ENCODE measurements at regions not wholly inside any gene's neighbourhood (a gene's known extent, or its start where the extent isn't known, plus 50 kb on each side); places are given as distances from the start of the nearest gene placed in this dataset.

DNA sequence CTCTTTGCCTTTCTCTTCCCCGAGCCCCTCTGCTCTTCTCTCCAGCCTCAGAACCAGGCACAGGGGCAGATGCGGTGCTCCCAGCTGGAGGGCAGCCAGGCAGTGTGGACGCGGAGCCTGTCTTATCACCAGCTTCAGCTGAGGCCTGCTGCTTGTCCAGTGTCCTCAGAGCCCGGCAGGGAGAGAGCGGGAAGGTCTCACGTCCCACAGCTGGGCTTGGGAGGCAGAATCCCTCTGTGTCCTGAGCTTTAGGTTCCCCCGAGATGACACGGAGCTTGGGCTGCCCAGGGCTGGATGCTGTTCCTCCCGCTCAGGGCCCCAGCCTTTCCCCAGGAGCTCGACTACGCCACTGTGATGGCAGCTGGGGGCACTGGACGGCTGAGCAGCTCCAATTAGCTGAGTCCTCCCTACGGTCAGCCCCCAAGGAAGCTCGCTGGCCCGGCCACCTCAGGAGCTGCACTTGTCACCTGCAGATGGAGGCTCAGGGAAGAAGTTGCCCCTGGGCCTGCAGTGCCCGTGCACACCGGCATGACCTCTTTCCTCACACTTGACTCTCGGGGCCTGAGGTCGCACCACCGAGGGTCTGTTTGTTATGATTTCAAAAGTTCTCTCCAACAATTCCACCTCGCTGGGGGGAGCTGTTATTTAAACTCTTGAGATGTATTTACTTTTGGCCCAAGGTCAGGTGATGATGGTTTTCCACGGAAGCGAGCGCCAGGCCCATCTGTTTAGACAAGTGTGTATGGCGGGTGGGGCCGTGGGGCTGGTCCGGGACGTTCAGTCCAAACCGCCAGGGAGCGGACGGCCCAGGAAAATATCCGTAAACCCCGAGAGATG lies 127.3 kb downstream of the SIK1 start:
- no peaks in the 10 kb centered on the region for H3K4me1 ChIP-seq
- H3K27me3 ChIP-seq: no peaks in the 10 kb centered on the region
- in situ Hi-C loops (cut with MboI; ENCODE audit: low sequenced_read_pairs in 4 of 4): no loop called here
- no peak overlapping the region for H3K27ac ChIP-seq
- H3K36me3 ChIP-seq: no peaks in the 10 kb centered on the region
- no peak for TF ChIP-seq POLR2A (IDR thresholded peaks at IDR 0.05)
- TF ChIP-seq, protein P1, sequence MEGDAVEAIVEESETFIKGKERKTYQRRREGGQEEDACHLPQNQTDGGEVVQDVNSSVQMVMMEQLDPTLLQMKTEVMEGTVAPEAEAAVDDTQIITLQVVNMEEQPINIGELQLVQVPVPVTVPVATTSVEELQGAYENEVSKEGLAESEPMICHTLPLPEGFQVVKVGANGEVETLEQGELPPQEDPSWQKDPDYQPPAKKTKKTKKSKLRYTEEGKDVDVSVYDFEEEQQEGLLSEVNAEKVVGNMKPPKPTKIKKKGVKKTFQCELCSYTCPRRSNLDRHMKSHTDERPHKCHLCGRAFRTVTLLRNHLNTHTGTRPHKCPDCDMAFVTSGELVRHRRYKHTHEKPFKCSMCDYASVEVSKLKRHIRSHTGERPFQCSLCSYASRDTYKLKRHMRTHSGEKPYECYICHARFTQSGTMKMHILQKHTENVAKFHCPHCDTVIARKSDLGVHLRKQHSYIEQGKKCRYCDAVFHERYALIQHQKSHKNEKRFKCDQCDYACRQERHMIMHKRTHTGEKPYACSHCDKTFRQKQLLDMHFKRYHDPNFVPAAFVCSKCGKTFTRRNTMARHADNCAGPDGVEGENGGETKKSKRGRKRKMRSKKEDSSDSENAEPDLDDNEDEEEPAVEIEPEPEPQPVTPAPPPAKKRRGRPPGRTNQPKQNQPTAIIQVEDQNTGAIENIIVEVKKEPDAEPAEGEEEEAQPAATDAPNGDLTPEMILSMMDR (IDR thresholded peaks at IDR 0.05 in 4 of 5, conservative IDR thresholded peaks at IDR 0.05 in 1 of 5): no peak
- no peak overlapping the region for H3K4me3 ChIP-seq
- ATAC-seq: no peak
- intact Hi-C loops (cut with DNase I; ENCODE audit: low total_unique reads): no loop called here
- no peak for DNase-seq
- H3K9me3 ChIP-seq: no peaks in the 10 kb centered on the region

DNA sequence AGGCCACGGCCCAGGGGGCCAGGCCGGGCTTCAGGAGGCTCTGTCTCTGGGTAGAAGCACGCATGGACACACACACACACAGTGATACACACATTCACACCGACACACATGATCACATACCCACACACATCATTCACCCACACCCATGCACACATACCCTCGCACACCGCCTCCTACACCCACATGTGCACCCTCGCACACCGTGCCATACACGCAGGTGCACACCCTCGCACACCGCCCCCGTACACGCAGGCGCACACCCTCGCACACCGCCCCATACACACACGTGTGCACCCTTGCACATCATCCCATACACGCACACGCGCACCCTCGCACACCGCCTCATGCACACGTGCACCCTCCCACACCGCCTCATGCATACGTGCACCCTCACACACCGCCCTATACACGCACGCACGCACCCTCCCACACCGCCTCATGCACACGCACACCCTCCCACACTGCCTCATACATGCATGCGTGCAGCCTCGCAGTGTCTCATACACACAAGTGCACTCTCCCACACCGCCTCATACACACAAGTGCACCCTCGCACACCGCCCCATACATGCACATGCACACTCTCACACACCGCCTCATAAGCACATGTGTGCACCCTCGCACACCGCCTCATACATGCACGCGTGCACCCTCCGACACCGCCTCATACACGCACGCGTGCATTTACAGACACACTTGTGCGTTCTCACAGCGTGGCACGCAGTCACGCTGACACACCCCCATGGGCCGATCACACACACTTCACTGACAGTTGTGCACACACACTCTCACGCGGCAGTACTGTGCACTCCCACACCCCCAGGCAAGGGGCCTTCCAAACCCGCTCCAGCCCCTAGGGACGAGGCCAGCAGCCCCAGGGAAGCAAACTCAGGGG lies 128.1 kb downstream of the SIK1 start:
- intact Hi-C loops (cut with DNase I; ENCODE audit: low total_unique reads) (no loop called here), in situ Hi-C loops (cut with MboI; ENCODE audit: low sequenced_read_pairs in 4 of 4) (no loop called here)
- H3K27me3 ChIP-seq: no peaks in the 10 kb centered on the region
- ATAC-seq (no peak), DNase-seq (no peak)
- no peaks in the 10 kb centered on the region for H3K4me1 ChIP-seq
- no peak overlapping the region for H3K27ac ChIP-seq
- TF ChIP-seq POLR2A (IDR thresholded peaks at IDR 0.05): no peak
- TF ChIP-seq, protein P1 (IDR thresholded peaks at IDR 0.05 in 4 of 5, conservative IDR thresholded peaks at IDR 0.05 in 1 of 5): no peak
- no peaks in the 10 kb centered on the region for H3K36me3 ChIP-seq
- H3K9me3 ChIP-seq: no peaks in the 10 kb centered on the region
- H3K4me3 ChIP-seq: no peak overlapping the region

DNA sequence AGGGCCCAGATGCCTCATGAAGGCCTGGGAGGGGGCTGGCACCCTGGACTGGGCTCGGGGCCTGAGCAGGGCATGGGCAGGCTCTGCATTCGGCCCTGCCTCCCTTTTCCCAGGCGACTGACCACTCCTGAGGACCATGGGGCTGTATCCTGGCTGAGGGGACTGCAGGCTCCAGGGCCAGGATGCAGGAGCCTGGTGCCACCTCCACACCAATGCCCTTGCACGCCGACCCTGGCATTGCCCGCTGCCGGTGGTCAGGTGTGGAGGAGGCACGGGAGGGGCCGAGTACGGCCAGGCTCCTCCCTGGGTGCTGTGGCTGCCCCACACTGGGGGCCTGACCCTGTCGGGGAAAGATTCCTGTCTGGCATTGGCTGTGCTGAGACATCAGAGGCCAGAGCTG lies 128.9 kb downstream of the SIK1 start:
- intact Hi-C loops (cut with DNase I; ENCODE audit: low total_unique reads): no loop called here
- DNase-seq: no peak
- H3K9me3 ChIP-seq: no peaks in the 10 kb centered on the region
- in situ Hi-C loops (cut with MboI; ENCODE audit: low sequenced_read_pairs in 4 of 4): no loop called here
- no peak for TF ChIP-seq POLR2A (IDR thresholded peaks at IDR 0.05)
- TF ChIP-seq, protein P1 (IDR thresholded peaks at IDR 0.05 in 4 of 5, conservative IDR thresholded peaks at IDR 0.05 in 1 of 5): no peak
- no peaks in the 10 kb centered on the region for H3K36me3 ChIP-seq
- no peak overlapping the region for H3K4me3 ChIP-seq
- no peak overlapping the region for H3K27ac ChIP-seq
- ATAC-seq: no peak
- H3K4me1 ChIP-seq: no peaks in the 10 kb centered on the region
- H3K27me3 ChIP-seq: no peaks in the 10 kb centered on the region

DNA sequence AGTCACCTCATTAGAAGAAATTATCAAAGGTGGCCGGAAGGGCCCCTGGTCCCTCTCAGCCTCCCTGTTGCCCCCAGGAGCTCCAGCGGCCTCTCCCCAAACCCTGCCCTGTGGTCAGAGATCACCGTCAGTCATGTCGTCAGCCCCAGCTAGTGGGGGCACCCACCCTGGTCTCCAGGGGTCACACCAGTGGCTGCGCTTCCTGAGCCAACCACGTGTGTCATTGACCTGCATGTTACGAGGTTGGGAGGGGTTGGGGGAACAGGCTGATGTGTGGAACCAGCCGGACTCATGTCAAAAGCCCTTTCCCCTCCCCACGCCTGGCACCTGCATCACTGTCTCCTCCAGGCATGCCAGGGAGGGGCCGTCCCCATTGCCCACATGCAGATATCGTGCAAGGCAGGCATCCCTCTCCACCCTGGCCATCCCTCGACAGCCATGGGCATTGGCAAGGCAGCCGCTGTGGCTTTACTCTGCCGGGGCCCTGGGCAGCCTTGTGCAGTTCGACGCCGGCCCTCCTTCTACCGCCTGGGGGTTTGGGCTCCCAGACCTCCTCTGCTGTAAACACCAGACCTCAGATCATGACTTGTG lies 128.7 kb downstream of the CRYAA start:
- Histone ChIP-seq H3K9me3 (no peaks in the 10 kb centered on the region), H3K27me3 (no peaks in the 10 kb centered on the region), H3K4me1 (no peaks in the 10 kb centered on the region), H3K27ac (no peak overlapping the region), H3K36me3 (no peaks in the 10 kb centered on the region), H3K4me3 (no peak overlapping the region)
- in situ Hi-C loops (cut with MboI; ENCODE audit: low sequenced_read_pairs in 4 of 4): no loop called here
- DNase-seq (no peak), ATAC-seq (no peak)
- intact Hi-C loops (cut with DNase I; ENCODE audit: low total_unique reads): no loop called here
- TF ChIP-seq, protein P1 (IDR thresholded peaks at IDR 0.05 in 4 of 5, conservative IDR thresholded peaks at IDR 0.05 in 1 of 5): no peak
- TF ChIP-seq POLR2A (IDR thresholded peaks at IDR 0.05): no peak

All from gastrocnemius medialis (tissue), 4 donors.